SJCRH30 (cell line): ENCODE measurements at regions not wholly inside any gene's neighbourhood (a gene's known extent, or its start where the extent isn't known, plus 50 kb on each side); places are given as distances from the start of the nearest gene placed in this dataset.
A peak's percentile ranks its signal among the peaks of the same experiment; 100 is the strongest.

ENCODE experiments used
- DNase-seq, 2 experiments: peaks; one replicate each; pipeline ENCODE4 v3.0.0-alpha.2; 2015 to 2020
- H3K27ac ChIP-seq: fragments of 250-450 bp; sonication (Bioruptor Pico); 2 replicates; pipeline ENCODE4 v1.5.1; 2020; ENCODE audit warnings: mild to moderate bottlenecking, moderate library complexity
- H3K27me3 ChIP-seq: fragments of 250-450 bp; sonication (Bioruptor Pico); 2 replicates; pipeline ENCODE4 v1.5.1; 2020; ENCODE audit warnings: mild to moderate bottlenecking, moderate library complexity
- H3K36me3 ChIP-seq: fragments of 250-450 bp; sonication (Bioruptor Pico); 2 replicates; pipeline ENCODE4 v1.5.1; 2020; ENCODE audit warnings: mild to moderate bottlenecking, moderate library complexity
- H3K4me1 ChIP-seq: fragments of 250-450 bp; sonication (Bioruptor Pico); 2 replicates; pipeline ENCODE4 v1.5.1; 2020; ENCODE audit warnings: mild to moderate bottlenecking, moderate library complexity
- H3K4me3 ChIP-seq: fragments of 250-450 bp; sonication (Bioruptor Pico); 2 replicates; pipeline ENCODE4 v1.5.1; 2020; ENCODE audit warnings: mild to moderate bottlenecking, moderate library complexity
- H3K9me3 ChIP-seq: fragments of 250-450 bp; sonication (Bioruptor Pico); replicated peaks from 2 replicates; pipeline ENCODE4 v1.5.1; 2020; ENCODE audit warnings: mild to moderate bottlenecking, moderate library complexity

GRCh38 chr10:83896219-83896618, 243.1 kb upstream of the GHITM start:
- H3K36me3 ChIP-seq: no peaks in the 10 kb centered on the region
- H3K4me1 ChIP-seq: no peaks in the 10 kb centered on the region
- no peaks in the 10 kb centered on the region for H3K27me3 ChIP-seq
- no peak overlapping the region for H3K4me3 ChIP-seq
- H3K27ac ChIP-seq: no peak overlapping the region
- H3K9me3 ChIP-seq: no peaks in the 10 kb centered on the region
- no peak for DNase-seq

GRCh38 chr10:83897626-83898025, 241.7 kb upstream of the GHITM start:
- Histone ChIP-seq H3K27me3 (no peaks in the 10 kb centered on the region), H3K27ac (no peak overlapping the region), H3K9me3 (no peaks in the 10 kb centered on the region), H3K4me3 (no peak overlapping the region), H3K4me1 (no peaks in the 10 kb centered on the region), H3K36me3 (no peaks in the 10 kb centered on the region)
- no peak for DNase-seq

- H3K9me3 ChIP-seq: no peaks in the 10 kb centered on the region
- no peak overlapping the region for H3K27ac ChIP-seq
- no peak for DNase-seq
- no peaks in the 10 kb centered on the region for H3K27me3 ChIP-seq
- no peak overlapping the region for H3K4me3 ChIP-seq
- no peaks in the 10 kb centered on the region for H3K36me3 ChIP-seq
- H3K4me1 ChIP-seq: no peaks in the 10 kb centered on the region
Observed at GRCh38 chr10:83908506-83908905, 230.8 kb upstream of the GHITM start.

GRCh38 chr10:83909001-83909400, 230.3 kb upstream of the GHITM start:
- Histone ChIP-seq H3K9me3 (no peaks in the 10 kb centered on the region), H3K4me1 (no peaks in the 10 kb centered on the region), H3K27ac (no peak overlapping the region), H3K27me3 (no peaks in the 10 kb centered on the region), H3K4me3 (no peak overlapping the region), H3K36me3 (no peaks in the 10 kb centered on the region)
- no peak for DNase-seq

GRCh38 chr10:83915801-83916200, 223.5 kb upstream of the GHITM start:
- no peaks in the 10 kb centered on the region for H3K9me3 ChIP-seq
- H3K4me1 ChIP-seq: no peaks in the 10 kb centered on the region
- no peaks in the 10 kb centered on the region for H3K36me3 ChIP-seq
- DNase-seq: no peak
- no peak overlapping the region for H3K27ac ChIP-seq
- no peak overlapping the region for H3K4me3 ChIP-seq
- H3K27me3 ChIP-seq: no peaks in the 10 kb centered on the region

GRCh38 chr10:83917537-83918506, 221.5 kb upstream of the GHITM start:
- DNase-seq: peak in 1 of 2 experiments; percentile 4
- H3K9me3 ChIP-seq: no peaks in the 10 kb centered on the region

GRCh38 chr10:83919187-83919586, 220.1 kb upstream of the GHITM start:
- H3K27ac ChIP-seq: no peak overlapping the region
- no peaks in the 10 kb centered on the region for H3K9me3 ChIP-seq
- H3K27me3 ChIP-seq: no peaks in the 10 kb centered on the region
- H3K36me3 ChIP-seq: no peaks in the 10 kb centered on the region
- H3K4me1 ChIP-seq: no peaks in the 10 kb centered on the region
- H3K4me3 ChIP-seq: no peak overlapping the region
- DNase-seq: no peak

More at GRCh38 chr10:83917537-83918506, 221.5 kb upstream of the GHITM start:
- no peak overlapping the region for H3K27ac ChIP-seq
- no peaks in the 10 kb centered on the region for H3K36me3 ChIP-seq
- no peaks in the 10 kb centered on the region for H3K27me3 ChIP-seq
- H3K4me1 ChIP-seq: no peaks in the 10 kb centered on the region
- no peak overlapping the region for H3K4me3 ChIP-seq

GRCh38 chr10:83921984-83922860, 217.1 kb upstream of the GHITM start:
- Histone ChIP-seq H3K4me1 (no peaks in the 10 kb centered on the region), H3K9me3 (no peaks in the 10 kb centered on the region), H3K27ac (no peak overlapping the region), H3K27me3 (no peaks in the 10 kb centered on the region), H3K4me3 (no peak overlapping the region), H3K36me3 (no peaks in the 10 kb centered on the region)
- no peak for DNase-seq

- Histone ChIP-seq H3K4me1 (no peaks in the 10 kb centered on the region), H3K9me3 (no peaks in the 10 kb centered on the region), H3K27me3 (no peaks in the 10 kb centered on the region), H3K36me3 (no peaks in the 10 kb centered on the region), H3K4me3 (no peak overlapping the region), H3K27ac (no peak overlapping the region)
- no peak for DNase-seq
Observed at GRCh38 chr10:83925133-83925532, 214.2 kb upstream of the GHITM start.

GRCh38 chr10:83926606-83927005, 212.7 kb upstream of the GHITM start:
- H3K4me3 ChIP-seq: no peak overlapping the region
- no peaks in the 10 kb centered on the region for H3K4me1 ChIP-seq
- H3K27me3 ChIP-seq: no peaks in the 10 kb centered on the region
- H3K27ac ChIP-seq: no peak overlapping the region
- no peaks in the 10 kb centered on the region for H3K9me3 ChIP-seq
- no peaks in the 10 kb centered on the region for H3K36me3 ChIP-seq
- DNase-seq: no peak

- H3K4me3 ChIP-seq: no peak overlapping the region
- H3K36me3 ChIP-seq: no peaks in the 10 kb centered on the region
- no peaks in the 10 kb centered on the region for H3K4me1 ChIP-seq
- no peaks in the 10 kb centered on the region for H3K27me3 ChIP-seq
- H3K9me3 ChIP-seq: no peaks in the 10 kb centered on the region
- no peak overlapping the region for H3K27ac ChIP-seq
- DNase-seq: peak in 1 of 2 experiments; percentile 13
Observed at GRCh38 chr10:83927166-83927565, 212.1 kb upstream of the GHITM start.

GRCh38 chr10:83929399-83929798, 209.9 kb upstream of the GHITM start:
- no peak overlapping the region for H3K4me3 ChIP-seq
- H3K36me3 ChIP-seq: no peaks in the 10 kb centered on the region
- H3K4me1 ChIP-seq: no peaks in the 10 kb centered on the region
- H3K27ac ChIP-seq: no peak overlapping the region
- no peaks in the 10 kb centered on the region for H3K27me3 ChIP-seq
- H3K9me3 ChIP-seq: no peaks in the 10 kb centered on the region
- no peak for DNase-seq

- DNase-seq: no peak
- no peaks in the 10 kb centered on the region for H3K9me3 ChIP-seq
- H3K36me3 ChIP-seq: no peaks in the 10 kb centered on the region
- H3K4me3 ChIP-seq: no peak overlapping the region
- no peaks in the 10 kb centered on the region for H3K27me3 ChIP-seq
- no peaks in the 10 kb centered on the region for H3K4me1 ChIP-seq
- no peak overlapping the region for H3K27ac ChIP-seq
Observed at GRCh38 chr10:83931669-83932068, 207.6 kb upstream of the GHITM start.

- no peak overlapping the region for H3K4me3 ChIP-seq
- DNase-seq: no peak
- H3K36me3 ChIP-seq: no peaks in the 10 kb centered on the region
- no peaks in the 10 kb centered on the region for H3K27me3 ChIP-seq
- H3K9me3 ChIP-seq: no peaks in the 10 kb centered on the region
- H3K27ac ChIP-seq: no peak overlapping the region
- H3K4me1 ChIP-seq: no peaks in the 10 kb centered on the region
Observed at GRCh38 chr10:83932245-83932644, 207.1 kb upstream of the GHITM start.

GRCh38 chr10:83934062-83934461, 205.2 kb upstream of the GHITM start:
- Histone ChIP-seq H3K36me3 (no peaks in the 10 kb centered on the region), H3K27ac (no peak overlapping the region), H3K27me3 (no peaks in the 10 kb centered on the region), H3K4me1 (no peaks in the 10 kb centered on the region), H3K9me3 (no peaks in the 10 kb centered on the region), H3K4me3 (no peak overlapping the region)
- no peak for DNase-seq
